ENCODE measurements at regions not wholly inside any gene's neighbourhood (a gene's known extent, or its start where the extent isn't known, plus 50 kb on each side); places are given as distances from the start of the nearest gene placed in this dataset.

DNA sequence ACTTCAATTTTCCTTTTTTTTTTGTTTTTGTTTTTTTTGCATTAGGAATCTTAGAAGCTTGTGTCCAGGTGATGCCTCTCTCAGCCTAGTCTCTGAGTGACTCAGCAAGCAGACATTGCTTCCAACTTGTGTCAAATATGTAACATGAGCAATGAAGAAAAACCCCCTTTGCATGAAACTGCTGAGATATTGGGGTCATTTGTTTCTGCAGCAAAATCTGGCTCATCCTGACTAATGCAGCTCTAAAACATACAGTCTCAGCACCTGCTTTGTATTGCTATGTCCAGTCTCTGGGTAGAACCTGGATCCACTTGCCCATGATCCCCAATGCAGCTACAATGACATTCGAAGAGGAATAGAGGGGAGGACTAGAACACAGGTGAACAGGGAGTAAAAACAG is 55.7 kb upstream of the LRFN2 start:
- Histone ChIP-seq H4K20me1 (ENCODE audit: insufficient read depth, low read length) (no peaks in the 10 kb centered on the region), H3K36me3 (ENCODE audit: insufficient read depth, low read length) (no peaks in the 10 kb centered on the region), H3K9ac (ENCODE audit: low read length) (no peak overlapping the region), H3F3A (ENCODE audit: insufficient read depth, low read length) (no peaks in the 10 kb centered on the region), H3K27me3 (ENCODE audit: insufficient read depth, low read length) (0 out of 2 replicates have a peak, but pooled peaks cover 6% of the 10 kb centered on the region), H3K9me3 (ENCODE audit: low read length) (no peaks in the 10 kb centered on the region), H3K4me3 (ENCODE audit: low read depth, low read length, poor library complexity, severe bottlenecking) (no peak overlapping the region), H3K79me2 (ENCODE audit: insufficient read depth, low read length) (no peaks in the 10 kb centered on the region), H3K27ac (ENCODE audit: low read depth, low read length, poor library complexity, severe bottlenecking) (no peak overlapping the region), H3K4me1 (ENCODE audit: insufficient read depth, low read length, severe bottlenecking) (no peaks in the 10 kb centered on the region), H3K9me2 (ENCODE audit: low read depth, low read length) (no peaks in the 10 kb centered on the region), H2AFZ (ENCODE audit: low read length) (no peak overlapping the region), H3K4me2 (ENCODE audit: low read length) (no peak overlapping the region)
- TF ChIP-seq EZH2 (IDR thresholded peaks at IDR 0.05; ENCODE audit: borderline replicate concordance, low read length) = no peak
- TF ChIP-seq, protein P1, sequence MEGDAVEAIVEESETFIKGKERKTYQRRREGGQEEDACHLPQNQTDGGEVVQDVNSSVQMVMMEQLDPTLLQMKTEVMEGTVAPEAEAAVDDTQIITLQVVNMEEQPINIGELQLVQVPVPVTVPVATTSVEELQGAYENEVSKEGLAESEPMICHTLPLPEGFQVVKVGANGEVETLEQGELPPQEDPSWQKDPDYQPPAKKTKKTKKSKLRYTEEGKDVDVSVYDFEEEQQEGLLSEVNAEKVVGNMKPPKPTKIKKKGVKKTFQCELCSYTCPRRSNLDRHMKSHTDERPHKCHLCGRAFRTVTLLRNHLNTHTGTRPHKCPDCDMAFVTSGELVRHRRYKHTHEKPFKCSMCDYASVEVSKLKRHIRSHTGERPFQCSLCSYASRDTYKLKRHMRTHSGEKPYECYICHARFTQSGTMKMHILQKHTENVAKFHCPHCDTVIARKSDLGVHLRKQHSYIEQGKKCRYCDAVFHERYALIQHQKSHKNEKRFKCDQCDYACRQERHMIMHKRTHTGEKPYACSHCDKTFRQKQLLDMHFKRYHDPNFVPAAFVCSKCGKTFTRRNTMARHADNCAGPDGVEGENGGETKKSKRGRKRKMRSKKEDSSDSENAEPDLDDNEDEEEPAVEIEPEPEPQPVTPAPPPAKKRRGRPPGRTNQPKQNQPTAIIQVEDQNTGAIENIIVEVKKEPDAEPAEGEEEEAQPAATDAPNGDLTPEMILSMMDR (IDR thresholded peaks at IDR 0.05; ENCODE audit: low read length) = no peak

DNA sequence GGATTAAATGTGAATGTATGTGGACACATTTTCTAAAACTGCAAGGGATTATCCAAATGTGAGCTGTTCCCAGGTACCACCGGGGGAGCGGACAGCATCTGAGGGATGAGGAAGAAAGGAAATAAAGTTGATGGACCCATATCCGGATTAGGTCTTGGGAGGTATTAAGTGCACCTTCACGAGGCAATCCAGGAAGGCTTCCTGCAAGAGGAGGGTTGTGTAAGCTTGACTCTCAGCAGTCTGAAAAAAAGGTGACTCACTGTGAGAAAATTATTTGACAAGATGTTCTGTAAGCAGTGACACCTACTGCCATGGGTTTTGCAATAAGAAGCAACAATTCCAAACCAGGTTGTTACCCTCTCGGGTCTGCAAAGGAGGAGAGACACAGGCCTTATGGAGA is 55.0 kb upstream of the LRFN2 start:
- Histone ChIP-seq H3K9ac (ENCODE audit: low read length) (no peak overlapping the region), H3K4me1 (ENCODE audit: insufficient read depth, low read length, severe bottlenecking) (no peaks in the 10 kb centered on the region), H3K4me3 (ENCODE audit: low read depth, low read length, poor library complexity, severe bottlenecking) (no peak overlapping the region), H3K9me2 (ENCODE audit: low read depth, low read length) (no peaks in the 10 kb centered on the region), H3K79me2 (ENCODE audit: insufficient read depth, low read length) (no peaks in the 10 kb centered on the region), H3F3A (ENCODE audit: insufficient read depth, low read length) (no peaks in the 10 kb centered on the region), H3K4me2 (ENCODE audit: low read length) (no peak overlapping the region), H3K9me3 (ENCODE audit: low read length) (no peaks in the 10 kb centered on the region), H2AFZ (ENCODE audit: low read length) (no peak overlapping the region), H3K27ac (ENCODE audit: low read depth, low read length, poor library complexity, severe bottlenecking) (no peak overlapping the region), H4K20me1 (ENCODE audit: insufficient read depth, low read length) (no peaks in the 10 kb centered on the region), H3K36me3 (ENCODE audit: insufficient read depth, low read length) (no peaks in the 10 kb centered on the region), H3K27me3 (ENCODE audit: insufficient read depth, low read length) (0 out of 2 replicates have a peak, but pooled peaks cover 6% of the 10 kb centered on the region)
- TF ChIP-seq EZH2 (IDR thresholded peaks at IDR 0.05; ENCODE audit: borderline replicate concordance, low read length) = no peak
- TF ChIP-seq, protein P1 (IDR thresholded peaks at IDR 0.05; ENCODE audit: low read length) = no peak

DNA sequence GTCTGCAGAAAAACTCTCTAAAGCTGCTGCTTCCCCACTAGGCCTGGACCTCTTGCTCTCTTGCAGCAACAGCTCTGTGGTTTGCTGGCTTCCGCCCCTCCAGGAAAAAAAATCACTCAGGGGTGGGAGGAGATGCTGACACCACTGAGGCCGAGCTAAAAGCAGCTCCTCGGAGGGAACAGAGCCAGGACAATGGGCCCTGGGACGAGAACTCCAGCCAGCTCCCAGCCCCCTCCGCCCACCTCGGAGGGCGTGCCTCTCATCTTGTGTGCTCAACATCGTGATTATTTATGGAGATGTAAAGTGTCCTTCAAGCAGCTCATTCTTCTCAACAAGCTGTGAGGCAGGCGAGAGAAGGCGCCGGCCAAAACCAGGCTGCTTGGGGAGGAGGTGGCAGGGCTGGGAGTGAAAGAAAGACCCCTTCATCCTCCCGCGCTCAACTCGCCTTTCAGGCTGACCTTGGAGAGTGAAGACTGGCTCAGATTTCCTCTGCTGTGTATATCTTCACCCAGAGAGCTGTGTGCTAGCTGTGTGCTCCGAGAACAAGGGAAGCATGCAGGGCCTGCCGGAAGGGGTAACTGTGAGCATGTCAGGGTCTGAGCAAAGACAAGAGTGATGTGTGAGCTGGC is 53.5 kb upstream of the LRFN2 start:
- H3K4me1 ChIP-seq (ENCODE audit: insufficient read depth, low read length, severe bottlenecking) = no peaks in the 10 kb centered on the region
- H3K9me2 ChIP-seq (ENCODE audit: low read depth, low read length) = no peaks in the 10 kb centered on the region
- 0 out of 2 replicates have a peak, but pooled peaks cover 6% of the 10 kb centered on the region for H3K27me3 ChIP-seq (ENCODE audit: insufficient read depth, low read length)
- H3K9ac ChIP-seq (ENCODE audit: low read length) = no peak overlapping the region
- no peak overlapping the region for H2AFZ ChIP-seq (ENCODE audit: low read length)
- H3K4me2 ChIP-seq (ENCODE audit: low read length) = no peak overlapping the region
- no peaks in the 10 kb centered on the region for H3K9me3 ChIP-seq (ENCODE audit: low read length)
- H3K27ac ChIP-seq (ENCODE audit: low read depth, low read length, poor library complexity, severe bottlenecking) = no peak overlapping the region
- no peaks in the 10 kb centered on the region for H4K20me1 ChIP-seq (ENCODE audit: insufficient read depth, low read length)
- no peak overlapping the region for H3K4me3 ChIP-seq (ENCODE audit: low read depth, low read length, poor library complexity, severe bottlenecking)
- no peaks in the 10 kb centered on the region for H3K36me3 ChIP-seq (ENCODE audit: insufficient read depth, low read length)
- H3F3A ChIP-seq (ENCODE audit: insufficient read depth, low read length) = no peaks in the 10 kb centered on the region
- TF ChIP-seq, protein P1 (IDR thresholded peaks at IDR 0.05; ENCODE audit: low read length) = no peak
- TF ChIP-seq EZH2 (IDR thresholded peaks at IDR 0.05; ENCODE audit: borderline replicate concordance, low read length) = no peak
- no peaks in the 10 kb centered on the region for H3K79me2 ChIP-seq (ENCODE audit: insufficient read depth, low read length)
